Smooth muscle cell (in vitro differentiated cells): ENCODE measurements at regions not wholly inside any gene's neighbourhood (a gene's known extent, or its start where the extent isn't known, plus 50 kb on each side); places are given as distances from the start of the nearest gene placed in this dataset.

Experiments used
- DNase-seq: peaks from one replicate; lab custom pipeline; 2025; ENCODE audit not compliant: unreplicated experiment; lab: John Stamatoyannopoulos, UW
- H2AFZ ChIP-seq: fragments of 200-600 bp; sonication (generic); 2 replicates; pipeline ENCODE4 v1.6.0; 2016; ENCODE audit warnings: antibody characterized with exemption, low read depth, mild to moderate bottlenecking
- H3F3A ChIP-seq: fragments of 200-600 bp; sonication (generic); 2 replicates; pipeline ENCODE4 v1.6.0; 2017; ENCODE audit warnings: antibody characterized with exemption, low read depth
- H3K27ac ChIP-seq: fragments of 200-600 bp; sonication (generic); 2 replicates; pipeline ENCODE4 v1.5.1; 2016; ENCODE audit warnings: low read depth, mild to moderate bottlenecking
- H3K27me3 ChIP-seq: fragments of 200-600 bp; sonication (generic); 2 replicates; pipeline ENCODE4 v1.6.1; 2016; ENCODE audit warnings: low read depth, mild to moderate bottlenecking
- H3K36me3 ChIP-seq: fragments of 200-600 bp; sonication (generic); 2 replicates; pipeline ENCODE4 v1.5.1; 2016; ENCODE audit warnings: low read depth
- H3K4me1 ChIP-seq: fragments of 200-600 bp; sonication (generic); 2 replicates; pipeline ENCODE4 v1.5.1; 2016; ENCODE audit warnings: low read depth
- H3K4me2 ChIP-seq: fragments of 200-600 bp; sonication (generic); 2 replicates; pipeline ENCODE4 v1.6.0; 2016; ENCODE audit warnings: mild to moderate bottlenecking
- H3K4me3 ChIP-seq: fragments of 200-600 bp; sonication (generic); 2 replicates; pipeline ENCODE4 v1.5.1; 2016; ENCODE audit warnings: mild to moderate bottlenecking
- H3K79me2 ChIP-seq: fragments of 200-600 bp; sonication (generic); 2 replicates; pipeline ENCODE4 v1.6.0; 2016; ENCODE audit warnings: low read depth, mild to moderate bottlenecking
- H3K9ac ChIP-seq: fragments of 200-600 bp; sonication (generic); 2 replicates; pipeline ENCODE4 v1.6.0; 2016; ENCODE audit warnings: low read depth
- H3K9me3 ChIP-seq: fragments of 200-600 bp; sonication (generic); replicated peaks from 2 replicates; pipeline ENCODE4 v1.5.1; 2016; ENCODE audit warnings: low read depth
- H4K20me1 ChIP-seq: fragments of 200-600 bp; sonication (generic); 2 replicates; pipeline ENCODE4 v1.6.0; 2016; ENCODE audit warnings: low read depth
- WGBS: methylation state at CpG from one replicate; pipeline ENCODE4 v1.1.7; 2016; ENCODE audit warnings: low lambda C conversion rate; 5-methylcytosine and 5-hydroxymethylcytosine counted together
- TF ChIP-seq, protein P1 (sequence below): fragments of 200-600 bp; sonication (generic); IDR thresholded peaks from 2 replicates; pipeline ENCODE4 v1.5.1; 2017; ENCODE audit warnings: borderline replicate concordance, mild to moderate bottlenecking, antibody characterized with exemption; ENCODE audit not compliant: insufficient read depth, poor library complexity, severe bottlenecking

DNA sequence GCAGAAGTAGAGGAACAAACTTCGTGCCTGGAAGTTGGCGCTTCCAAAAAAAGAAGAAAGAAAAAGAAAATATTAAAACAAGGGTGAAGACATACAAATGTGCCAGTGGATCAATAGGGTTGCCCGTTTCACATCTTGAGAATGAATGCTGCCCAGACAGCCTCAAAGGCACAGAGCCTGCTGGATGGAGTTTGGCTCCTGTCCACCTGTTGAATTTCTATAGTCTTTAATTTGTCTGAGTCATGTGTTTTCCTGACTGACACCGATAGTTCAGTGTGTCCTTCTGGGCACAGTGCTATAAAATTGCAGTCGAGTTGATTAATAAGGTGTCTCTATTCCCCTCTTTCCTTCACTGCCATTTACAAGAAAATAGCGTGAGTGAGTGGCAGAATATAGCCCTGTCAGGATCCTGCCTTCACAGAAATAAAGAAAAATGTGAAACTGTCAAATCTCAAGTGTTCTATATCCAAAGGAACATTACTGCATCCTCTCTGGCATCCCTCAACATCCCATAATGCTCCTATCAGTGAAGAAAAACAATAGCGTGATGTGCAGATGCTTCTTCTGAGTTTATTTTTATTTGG, 471.3 kb upstream of the AUTS2 start:
- no peak overlapping the region for H3K4me3 ChIP-seq
- no peak overlapping the region for H3K4me2 ChIP-seq
- no peaks in the 10 kb centered on the region for H3F3A ChIP-seq
- H3K79me2 ChIP-seq = no peaks in the 10 kb centered on the region
- no peaks in the 10 kb centered on the region for H3K4me1 ChIP-seq
- H3K9ac ChIP-seq = no peak overlapping the region
- H3K36me3 ChIP-seq = no peaks in the 10 kb centered on the region
- no peaks in the 10 kb centered on the region for H3K9me3 ChIP-seq
- no peaks in the 10 kb centered on the region for H4K20me1 ChIP-seq
- H2AFZ ChIP-seq = no peak overlapping the region
- DNase-seq = no peak
- peaks cover 11% of the 10 kb centered on the region for H3K27me3 ChIP-seq
- H3K27ac ChIP-seq = no peak overlapping the region
- WGBS = 92% methylated on average over 7 of the region's 7 CpGs
- TF ChIP-seq, protein P1, sequence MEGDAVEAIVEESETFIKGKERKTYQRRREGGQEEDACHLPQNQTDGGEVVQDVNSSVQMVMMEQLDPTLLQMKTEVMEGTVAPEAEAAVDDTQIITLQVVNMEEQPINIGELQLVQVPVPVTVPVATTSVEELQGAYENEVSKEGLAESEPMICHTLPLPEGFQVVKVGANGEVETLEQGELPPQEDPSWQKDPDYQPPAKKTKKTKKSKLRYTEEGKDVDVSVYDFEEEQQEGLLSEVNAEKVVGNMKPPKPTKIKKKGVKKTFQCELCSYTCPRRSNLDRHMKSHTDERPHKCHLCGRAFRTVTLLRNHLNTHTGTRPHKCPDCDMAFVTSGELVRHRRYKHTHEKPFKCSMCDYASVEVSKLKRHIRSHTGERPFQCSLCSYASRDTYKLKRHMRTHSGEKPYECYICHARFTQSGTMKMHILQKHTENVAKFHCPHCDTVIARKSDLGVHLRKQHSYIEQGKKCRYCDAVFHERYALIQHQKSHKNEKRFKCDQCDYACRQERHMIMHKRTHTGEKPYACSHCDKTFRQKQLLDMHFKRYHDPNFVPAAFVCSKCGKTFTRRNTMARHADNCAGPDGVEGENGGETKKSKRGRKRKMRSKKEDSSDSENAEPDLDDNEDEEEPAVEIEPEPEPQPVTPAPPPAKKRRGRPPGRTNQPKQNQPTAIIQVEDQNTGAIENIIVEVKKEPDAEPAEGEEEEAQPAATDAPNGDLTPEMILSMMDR = no peak

DNA sequence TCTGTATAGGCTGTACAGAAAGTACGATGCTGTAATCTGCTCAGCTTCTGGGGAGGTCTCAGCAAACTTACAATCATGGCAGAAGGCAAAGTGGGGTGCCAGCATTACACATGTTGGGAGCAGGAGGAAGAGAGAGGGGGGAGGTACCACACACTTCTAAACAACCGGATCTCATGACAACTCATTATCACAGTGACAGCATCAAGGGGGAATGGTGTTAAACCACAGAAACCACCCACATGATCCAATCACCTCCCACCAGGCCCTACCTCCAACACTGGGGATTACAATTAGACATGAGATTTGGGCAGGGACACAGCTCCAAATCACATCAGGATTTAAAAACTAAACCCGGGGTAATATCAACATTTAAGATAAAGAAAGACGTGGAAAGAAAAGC, 468.8 kb upstream of the AUTS2 start:
- H2AFZ ChIP-seq = no peak overlapping the region
- H3K9me3 ChIP-seq = no peaks in the 10 kb centered on the region
- no peaks in the 10 kb centered on the region for H3K36me3 ChIP-seq
- TF ChIP-seq, protein P1 = no peak
- no peak overlapping the region for H3K4me2 ChIP-seq
- no peaks in the 10 kb centered on the region for H3K79me2 ChIP-seq
- H3K9ac ChIP-seq = no peak overlapping the region
- no peaks in the 10 kb centered on the region for H3F3A ChIP-seq
- WGBS = 42% methylated on average over 4 of the region's 4 CpGs
- no peaks in the 10 kb centered on the region for H3K4me1 ChIP-seq
- DNase-seq = no peak
- H3K27me3 ChIP-seq = peaks cover 18% of the 10 kb centered on the region
- H3K4me3 ChIP-seq = no peak overlapping the region
- no peaks in the 10 kb centered on the region for H4K20me1 ChIP-seq
- no peak overlapping the region for H3K27ac ChIP-seq

DNA sequence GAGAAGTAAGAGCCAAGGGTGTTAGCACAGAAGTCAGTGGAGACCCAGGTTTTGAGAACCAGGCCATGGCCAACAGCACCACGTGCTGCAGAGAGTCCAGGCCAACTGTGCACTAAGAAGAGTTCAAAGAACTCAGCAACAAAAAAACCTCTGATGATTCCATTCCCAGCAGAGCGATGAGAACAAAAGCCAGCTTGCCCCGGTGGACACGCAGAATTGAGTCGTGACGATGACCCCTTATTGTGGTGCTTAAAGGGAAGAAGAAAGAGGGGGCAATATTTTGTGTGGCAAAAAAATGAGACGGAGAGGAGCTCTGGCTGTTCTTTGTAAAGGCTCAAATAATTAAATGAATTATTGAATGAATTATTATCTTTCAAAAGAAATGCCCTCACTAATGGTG, 468.3 kb upstream of the AUTS2 start:
- WGBS = 85% methylated on average over 7 of the region's 7 CpGs
- Histone ChIP-seq H3K4me3 (no peak overlapping the region), H3K27ac (no peak overlapping the region), H3F3A (no peaks in the 10 kb centered on the region), H3K27me3 (peaks cover 23% of the 10 kb centered on the region), H3K36me3 (no peaks in the 10 kb centered on the region), H4K20me1 (no peaks in the 10 kb centered on the region), H2AFZ (no peak overlapping the region), H3K4me2 (no peak overlapping the region), H3K79me2 (no peaks in the 10 kb centered on the region), H3K9me3 (no peaks in the 10 kb centered on the region), H3K9ac (no peak overlapping the region), H3K4me1 (no peaks in the 10 kb centered on the region)
- DNase-seq = no peak
- TF ChIP-seq, protein P1 = no peak

DNA sequence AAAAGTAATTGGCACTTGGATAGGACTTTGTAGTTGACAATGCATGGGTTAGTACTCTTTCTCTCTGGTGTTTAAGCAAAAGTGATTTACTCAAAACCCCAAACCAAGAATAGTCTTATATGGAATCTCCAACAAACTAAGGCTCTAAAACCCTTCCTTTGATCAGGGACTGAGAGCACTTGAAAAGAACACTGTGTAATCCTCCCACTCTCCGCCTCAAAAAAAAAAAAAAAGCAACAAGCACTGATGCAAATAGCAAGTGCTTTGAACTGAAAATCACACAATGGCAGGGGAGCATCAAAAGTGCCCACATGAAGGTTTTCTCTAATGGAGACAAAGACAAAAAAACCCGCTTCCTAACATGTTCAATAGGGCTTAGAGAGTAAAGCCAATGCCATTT, 467.9 kb upstream of the AUTS2 start:
- WGBS = 77% methylated on average over 2 of the region's 2 CpGs
- Histone ChIP-seq H3K27me3 (peaks cover 27% of the 10 kb centered on the region), H2AFZ (no peak overlapping the region), H3K4me2 (no peak overlapping the region), H3K9ac (no peak overlapping the region), H3K4me3 (no peak overlapping the region), H4K20me1 (no peaks in the 10 kb centered on the region), H3F3A (no peaks in the 10 kb centered on the region), H3K9me3 (no peaks in the 10 kb centered on the region), H3K27ac (no peak overlapping the region), H3K36me3 (no peaks in the 10 kb centered on the region), H3K4me1 (no peaks in the 10 kb centered on the region), H3K79me2 (no peaks in the 10 kb centered on the region)
- no peak for DNase-seq
- TF ChIP-seq, protein P1 = no peak
